H9 (cell line): ENCODE measurements at regions not wholly inside any gene's neighbourhood (a gene's known extent, or its start where the extent isn't known, plus 50 kb on each side); places are given as distances from the start of the nearest gene placed in this dataset.

Experiments used
- DNase-seq: peaks from one replicate; pipeline ENCODE4 v3.0.0-alpha.2; 2017
- H2AFZ ChIP-seq: one replicate; pipeline ENCODE4 v1.6.1; 2013; ENCODE audit warnings: mild to moderate bottlenecking, low read length, control low read depth, moderate library complexity
- H2AK5ac ChIP-seq: 2 replicates; pipeline ENCODE4 v1.6.1; 2013; ENCODE audit warnings: low read length, control low read depth, mixed read lengths; ENCODE audit not compliant: insufficient read length
- H2BK120ac ChIP-seq: one replicate; pipeline ENCODE4 v1.6.1; 2013; ENCODE audit warnings: low read depth, mild to moderate bottlenecking, low read length, control low read depth, inconsistent platforms; ENCODE audit not compliant: poor library complexity, severe bottlenecking
- H2BK12ac ChIP-seq: 2 replicates; pipeline ENCODE4 v1.6.1; 2013; ENCODE audit warnings: low read length, control low read depth, mixed read lengths, low read depth; ENCODE audit not compliant: insufficient read length
- H2BK15ac ChIP-seq: 2 replicates; pipeline ENCODE4 v1.6.1; 2013; ENCODE audit warnings: low read depth, low read length, control low read depth
- H2BK20ac ChIP-seq: one replicate; pipeline ENCODE4 v1.6.1; 2013; ENCODE audit warnings: low read depth, mild to moderate bottlenecking, low read length, control low read depth, inconsistent platforms; ENCODE audit not compliant: poor library complexity, severe bottlenecking
- H2BK5ac ChIP-seq: 2 replicates; pipeline ENCODE4 v1.6.1; 2013; ENCODE audit warnings: low read length, control low read depth, mixed read lengths; ENCODE audit not compliant: insufficient read length
- H3K14ac ChIP-seq: 2 replicates; pipeline ENCODE4 v1.6.1; 2013; ENCODE audit warnings: low read length, control low read depth; ENCODE audit not compliant: insufficient read depth
- H3K18ac ChIP-seq: 2 replicates; pipeline ENCODE4 v1.6.1; 2013; ENCODE audit warnings: low read depth, mild to moderate bottlenecking, mixed read lengths, low read length, control low read depth; ENCODE audit not compliant: insufficient read length
- H3K23ac ChIP-seq: 2 replicates; pipeline ENCODE4 v1.6.1; 2013; ENCODE audit warnings: low read length, control low read depth, mixed read lengths, low read depth; ENCODE audit not compliant: insufficient read length
- H3K23me2 ChIP-seq: 2 replicates; pipeline ENCODE4 v1.6.1; 2013; ENCODE audit warnings: low read depth, mild to moderate bottlenecking, mixed read lengths, low read length, control low read depth; ENCODE audit not compliant: insufficient read length, poor library complexity, severe bottlenecking
- H3K27ac ChIP-seq: 2 replicates; pipeline ENCODE4 v1.5.1; 2013; ENCODE audit warnings: low read length, control low read depth, mixed read lengths, low read depth; ENCODE audit not compliant: insufficient read length
- H3K27me3 ChIP-seq: 2 replicates; pipeline ENCODE4 v1.6.1; 2013; ENCODE audit warnings: low read length, control low read depth, inconsistent platforms; ENCODE audit not compliant: insufficient read depth
- H3K4ac ChIP-seq: 2 replicates; pipeline ENCODE4 v1.6.1; 2013; ENCODE audit warnings: low read depth, mild to moderate bottlenecking, control low read depth, inconsistent platforms, low read length, moderate library complexity
- H3K4me1 ChIP-seq: 2 replicates; pipeline ENCODE4 v1.6.1; 2013; ENCODE audit warnings: low read length, control low read depth, inconsistent platforms; ENCODE audit not compliant: insufficient read depth
- H3K4me2 ChIP-seq: 2 replicates; pipeline ENCODE4 v1.6.1; 2013; ENCODE audit warnings: low read length, control low read depth, mixed read lengths; ENCODE audit not compliant: insufficient read length, insufficient read depth
- H3K56ac ChIP-seq: 2 replicates; pipeline ENCODE4 v1.6.1; 2013; ENCODE audit warnings: low read depth, mild to moderate bottlenecking, mixed read lengths, low read length, control low read depth; ENCODE audit not compliant: insufficient read length
- H3K79me1 ChIP-seq: 2 replicates; pipeline ENCODE4 v1.6.1; 2013; ENCODE audit warnings: low read depth, mild to moderate bottlenecking, moderate library complexity, low read length, control low read depth, inconsistent platforms; ENCODE audit not compliant: insufficient read depth, poor library complexity, severe bottlenecking
- H3K79me2 ChIP-seq: 2 replicates; pipeline ENCODE4 v1.6.1; 2013; ENCODE audit warnings: low read length, control low read depth, inconsistent platforms; ENCODE audit not compliant: insufficient read depth
- H3K9ac ChIP-seq: 2 replicates; pipeline ENCODE4 v1.6.1; 2013; ENCODE audit warnings: low read length, control low read depth, mixed read lengths; ENCODE audit not compliant: insufficient read length; ENCODE audit errors: extremely low read depth
- H3K9me3 ChIP-seq: one replicate; pipeline ENCODE4 v1.6.1; 2013; ENCODE audit warnings: low read depth, low read length, inconsistent platforms; ENCODE audit not compliant: control insufficient read depth
- H3T11ph ChIP-seq: one replicate; pipeline ENCODE4 v1.6.1; 2013; ENCODE audit warnings: mild to moderate bottlenecking, low read length, control low read depth, inconsistent platforms
- H4K20me1 ChIP-seq: one replicate; pipeline ENCODE4 v1.6.1; 2013; ENCODE audit not compliant: control insufficient read depth, insufficient read length, insufficient read depth
- H4K5ac ChIP-seq: 2 replicates; pipeline ENCODE4 v1.6.1; 2013; ENCODE audit warnings: low read depth, mild to moderate bottlenecking, mixed read lengths, low read length, control low read depth; ENCODE audit not compliant: insufficient read length
- H4K8ac ChIP-seq: replicated peaks from 2 replicates; pipeline ENCODE4 v1.6.1; 2013; ENCODE audit warnings: low read length, control low read depth, mixed read lengths, low read depth; ENCODE audit not compliant: insufficient read length
- H4K91ac ChIP-seq: 2 replicates; pipeline ENCODE4 v1.6.1; 2013; ENCODE audit warnings: low read depth, mild to moderate bottlenecking, moderate library complexity, mixed read lengths, low read length, control low read depth; ENCODE audit not compliant: insufficient read length
- H3K27ac Mint-ChIP-seq, 3 experiments: 2 replicates in 2 of 3; 3 replicates in 1 of 3; pipeline ENCODE4 v1.8.0; 2020 to 2021; ENCODE audit warnings: mixed read lengths in 3 of 3, mild to moderate bottlenecking in 1 of 3, moderate library complexity in 1 of 3
- H3K27me3 Mint-ChIP-seq: 2 replicates; pipeline ENCODE4 v1.8.0; 2021; ENCODE audit warnings: low read depth, mild to moderate bottlenecking, moderate library complexity, mixed read lengths
- H3K36me3 Mint-ChIP-seq, 3 experiments: 2 replicates in 2 of 3; 3 replicates in 1 of 3; pipeline ENCODE4 v1.8.0; 2020 to 2021; ENCODE audit warnings: low read depth in 3 of 3, mixed read lengths in 3 of 3; ENCODE audit not compliant: insufficient read depth in 1 of 3
- H3K4me1 Mint-ChIP-seq, 2 experiments: 2 replicates each; pipeline ENCODE4 v1.8.0; 2020; ENCODE audit warnings: mixed read lengths in 2 of 2
- H3K4me3 Mint-ChIP-seq, 2 experiments: 2 replicates in 1 of 2; 3 replicates in 1 of 2; pipeline ENCODE4 v1.8.0; 2020 to 2021; ENCODE audit warnings: mild to moderate bottlenecking in 2 of 2, mixed read lengths in 2 of 2, moderate library complexity in 1 of 2
- H3K9me3 Mint-ChIP-seq, 2 experiments: 2 replicates in 1 of 2; 3 replicates in 1 of 2; pipeline ENCODE4 v1.8.0; 2020; ENCODE audit warnings: mild to moderate bottlenecking in 2 of 2, mixed read lengths in 2 of 2, moderate library complexity in 1 of 2
- WGBS: extraction: QIAGEN DNeasy Blood & Tissue Kit; methylation state at CpG from one replicate; pipeline ENCODE4 v1.1.7; 2013; ENCODE audit warnings: missing lambda C conversion rate, low lambda C conversion rate, mixed read lengths; ENCODE audit not compliant: insufficient read length; ENCODE audit errors: extremely low coverage; 5-methylcytosine and 5-hydroxymethylcytosine counted together
- TF ChIP-seq, protein P1 (sequence below): fragments of 200-600 bp; sonication (generic); conservative IDR thresholded peaks from 3 replicates; pipeline ENCODE4 v1.8.0; 2021; ENCODE audit warnings: antibody characterized with exemption, mild to moderate bottlenecking

- Histone ChIP-seq H3K18ac (no peak overlapping the region), H4K91ac (no peak overlapping the region), H3K23ac (no peak overlapping the region), H3K23me2 (no peaks in the 10 kb centered on the region), H3K79me1 (no peaks in the 10 kb centered on the region), H4K20me1 (no peaks in the 10 kb centered on the region), H2BK15ac (no peak overlapping the region), H3K4me1 (no peaks in the 10 kb centered on the region), H2AK5ac (no peak overlapping the region), H2BK12ac (no peak overlapping the region), H2BK20ac (no peak overlapping the region), H3K4me2 (no peak overlapping the region), H3K9ac (no peak overlapping the region), H2AFZ (no peak overlapping the region), H4K5ac (no peak overlapping the region), H3T11ph (no peak overlapping the region), H4K8ac (no peak overlapping the region), H3K4ac (no peak overlapping the region), H3K27me3 (no peaks in the 10 kb centered on the region), H3K79me2 (no peaks in the 10 kb centered on the region), H3K56ac (no peak overlapping the region), H3K27ac (no peak overlapping the region), H3K14ac (no peak overlapping the region), H3K9me3 (no peaks in the 10 kb centered on the region), H2BK120ac (no peak overlapping the region), H2BK5ac (no peak overlapping the region)
- Mint-ChIP-seq H3K27ac (peak overlapping the region in 1 of 3 experiments; percentile 45; a peak in 1 of 7 replicates), H3K4me3 (no peak overlapping the region), H3K36me3 (no peaks in the 10 kb centered on the region), H3K9me3 (no peaks in the 10 kb centered on the region), H3K27me3 (no peaks in the 10 kb centered on the region), H3K4me1 (peaks cover 4 to 13% of the 10 kb centered on the region in 2 experiments)
- DNase-seq = no peak
- no CpG with 5 or more reads among the region's 1 CpG for WGBS
- TF ChIP-seq, protein P1, sequence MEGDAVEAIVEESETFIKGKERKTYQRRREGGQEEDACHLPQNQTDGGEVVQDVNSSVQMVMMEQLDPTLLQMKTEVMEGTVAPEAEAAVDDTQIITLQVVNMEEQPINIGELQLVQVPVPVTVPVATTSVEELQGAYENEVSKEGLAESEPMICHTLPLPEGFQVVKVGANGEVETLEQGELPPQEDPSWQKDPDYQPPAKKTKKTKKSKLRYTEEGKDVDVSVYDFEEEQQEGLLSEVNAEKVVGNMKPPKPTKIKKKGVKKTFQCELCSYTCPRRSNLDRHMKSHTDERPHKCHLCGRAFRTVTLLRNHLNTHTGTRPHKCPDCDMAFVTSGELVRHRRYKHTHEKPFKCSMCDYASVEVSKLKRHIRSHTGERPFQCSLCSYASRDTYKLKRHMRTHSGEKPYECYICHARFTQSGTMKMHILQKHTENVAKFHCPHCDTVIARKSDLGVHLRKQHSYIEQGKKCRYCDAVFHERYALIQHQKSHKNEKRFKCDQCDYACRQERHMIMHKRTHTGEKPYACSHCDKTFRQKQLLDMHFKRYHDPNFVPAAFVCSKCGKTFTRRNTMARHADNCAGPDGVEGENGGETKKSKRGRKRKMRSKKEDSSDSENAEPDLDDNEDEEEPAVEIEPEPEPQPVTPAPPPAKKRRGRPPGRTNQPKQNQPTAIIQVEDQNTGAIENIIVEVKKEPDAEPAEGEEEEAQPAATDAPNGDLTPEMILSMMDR = no peak
Observed at GRCh38 chr5:145632701-145633100, 202.4 kb downstream of the PRELID2 start.
